ENCODE measurements at regions not wholly inside any gene's neighbourhood (a gene's known extent, or its start where the extent isn't known, plus 50 kb on each side); places are given as distances from the start of the nearest gene placed in this dataset.
"Not testable (repeated sequence)": the region's sequence is repeated elsewhere in the genome, so short reads cannot be mapped to it uniquely, and the experiment has no call there.

- no peak for DNase-seq
These were observed 72.5 kb upstream of the CTBP2 start for GRCh38 chr10:125232841-125233240.

GRCh38 chr10:125231813-125232475, 71.6 kb upstream of the CTBP2 start:
- no peak for DNase-seq

GRCh38 chr10:125231116-125231812, 70.9 kb upstream of the CTBP2 start:
- peak; percentile 42 for DNase-seq

GRCh38 chr10:125230251-125230650, 69.9 kb upstream of the CTBP2 start:
- DNase-seq: no peak

GRCh38 chr10:125228245-125228940, 68.0 kb upstream of the CTBP2 start:
- DNase-seq: not testable (repeated sequence)

- DNase-seq: no peak
These were observed 67.2 kb upstream of the CTBP2 start for GRCh38 chr10:125227546-125227945.

- DNase-seq: no peak
These were observed 66.5 kb upstream of the CTBP2 start for GRCh38 chr10:125226823-125227222.

GRCh38 chr10:125226005-125226404, 65.6 kb upstream of the CTBP2 start:
- DNase-seq: no peak

GRCh38 chr10:125225051-125225450, 64.7 kb upstream of the CTBP2 start:
- DNase-seq: no peak

GRCh38 chr10:125222515-125223308, 62.3 kb upstream of the CTBP2 start:
- DNase-seq: no peak

- DNase-seq: no peak
These were observed 61.4 kb upstream of the CTBP2 start for GRCh38 chr10:125221716-125222115.

- DNase-seq: no peak
These were observed 59.4 kb upstream of the CTBP2 start for GRCh38 chr10:125219776-125220175.

GRCh38 chr10:125218967-125219366, 58.6 kb upstream of the CTBP2 start:
- no peak for DNase-seq

GRCh38 chr10:125217990-125218675, 57.8 kb upstream of the CTBP2 start:
- no peak for DNase-seq

- no peak for DNase-seq
These were observed 56.5 kb upstream of the CTBP2 start for GRCh38 chr10:125216861-125217260.

- DNase-seq: no peak
These were observed 55.9 kb upstream of the CTBP2 start for GRCh38 chr10:125216309-125216708.

- DNase-seq: no peak
These were observed 53.9 kb upstream of the CTBP2 start for GRCh38 chr10:125214283-125214570.

- DNase-seq: no peak
These were observed 53.3 kb upstream of the CTBP2 start for GRCh38 chr10:125213541-125214282.

GRCh38 chr10:125212150-125212809, 51.9 kb upstream of the CTBP2 start:
- DNase-seq: no peak
